CD4-positive, alpha-beta T cell treated with Interleukin-2 at 100 ng/mL for 4 hours (primary cell): ENCODE measurements at regions not wholly inside any gene's neighbourhood (a gene's known extent, or its start where the extent isn't known, plus 50 kb on each side); places are given as distances from the start of the nearest gene placed in this dataset.

Experiments used
- DNase-seq: peaks from one replicate; pipeline ENCODE4 v3.0.0-alpha.2; 2020; ENCODE audit warnings: low spot score

- no peak for DNase-seq
These were observed 318.7 kb upstream of the RBFOX1 start for GRCh38 chr16:7013990-7014389.

GRCh38 chr16:7004266-7004665 is 328.4 kb upstream of the RBFOX1 start:
- no peak for DNase-seq

DNA sequence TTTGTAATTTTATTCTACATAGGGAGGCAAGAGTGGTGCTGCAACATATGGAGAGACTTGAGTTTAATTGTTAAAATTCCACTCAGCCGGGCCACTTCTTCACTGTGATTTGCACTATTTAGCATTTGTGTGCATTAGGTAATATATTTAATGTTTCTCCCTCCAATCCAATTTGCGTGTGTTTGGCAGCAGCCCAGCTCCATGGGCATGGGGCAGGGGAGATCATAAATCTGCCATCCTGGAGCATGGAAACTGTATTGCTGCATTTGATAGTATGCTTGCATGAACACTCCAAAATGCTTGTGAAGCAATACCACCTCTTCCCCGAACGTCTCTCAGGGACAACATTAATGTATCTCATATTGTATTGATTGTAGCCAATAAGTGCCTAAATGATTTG is 339.1 kb upstream of the RBFOX1 start:
- DNase-seq: no peak

DNA sequence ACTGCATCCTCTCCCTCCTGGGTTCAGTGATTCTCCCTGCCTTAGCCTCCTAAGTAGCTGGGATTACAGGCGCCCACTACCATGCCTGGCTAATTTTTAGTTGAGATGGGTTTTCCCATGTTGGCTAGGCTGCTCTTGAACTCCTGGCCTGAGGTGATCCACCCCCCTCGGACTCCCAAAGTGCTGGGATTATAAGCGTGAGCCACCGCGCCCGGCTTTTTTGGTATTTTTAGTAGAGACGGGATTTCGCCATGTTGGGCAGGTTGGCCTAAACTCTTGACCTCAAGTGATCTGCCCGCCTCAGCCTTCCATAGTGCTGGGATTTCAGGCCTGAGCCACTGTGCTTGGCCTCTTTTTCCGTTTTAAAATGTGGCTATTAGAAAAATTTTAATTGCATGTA is 343.8 kb upstream of the RBFOX1 start:
- no peak for DNase-seq

DNA sequence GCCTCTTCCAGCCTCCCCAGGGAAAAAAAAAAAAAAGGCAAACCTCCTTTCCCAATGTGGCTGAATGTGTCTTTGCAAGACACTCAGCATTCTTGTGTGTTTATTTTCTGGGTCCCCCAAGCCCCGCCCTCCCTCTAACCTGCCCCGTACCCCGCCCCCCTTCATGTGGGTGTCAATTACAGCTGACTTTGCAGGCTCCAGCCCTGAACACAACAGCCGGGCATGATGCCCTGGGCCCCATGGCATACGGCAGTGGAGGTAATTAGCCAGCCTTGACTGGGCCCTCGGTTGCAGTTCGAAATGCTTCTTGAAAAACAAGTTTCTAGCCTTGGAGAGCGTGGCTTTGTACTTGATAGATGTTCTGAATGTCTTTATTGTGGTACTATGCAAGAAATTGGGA is 354.7 kb upstream of the RBFOX1 start:
- DNase-seq: no peak

- DNase-seq: no peak
These were observed 355.4 kb upstream of the RBFOX1 start for GRCh38 chr16:6977291-6977690.

GRCh38 chr16:6976716-6977115 is 355.9 kb upstream of the RBFOX1 start:
- no peak for DNase-seq

DNA sequence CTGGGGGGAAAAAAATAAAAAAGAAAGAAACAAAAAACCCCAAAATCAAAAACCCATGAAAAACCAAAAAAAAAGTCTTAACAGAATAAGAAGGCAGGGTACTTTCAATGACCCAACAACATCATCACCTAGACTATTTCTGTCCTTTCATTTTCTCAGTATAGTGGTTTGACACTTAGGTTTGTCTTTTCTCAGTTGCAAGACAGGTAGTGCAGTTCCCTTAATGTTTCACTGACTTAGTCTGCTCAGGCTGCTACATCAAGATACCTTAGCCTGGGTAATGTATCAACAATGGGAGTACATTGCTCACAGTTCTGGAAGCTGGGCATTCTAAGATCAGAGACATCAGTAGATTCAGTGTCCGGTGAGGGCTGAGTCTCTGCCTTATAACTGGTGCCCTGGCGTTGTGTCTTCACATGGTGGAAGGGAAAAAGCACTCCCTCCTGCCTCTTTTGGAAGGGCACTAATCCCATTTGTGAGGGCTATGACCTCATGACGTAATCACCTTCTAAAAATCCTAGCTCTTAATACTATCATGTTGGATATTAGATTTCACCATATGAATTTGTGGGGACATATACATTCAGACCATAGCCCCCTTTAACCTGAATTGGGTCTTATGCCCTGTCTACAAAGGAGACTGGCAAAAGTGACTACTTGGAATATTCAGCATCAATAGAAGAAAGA is 362.3 kb upstream of the RBFOX1 start:
- no peak for DNase-seq

DNA sequence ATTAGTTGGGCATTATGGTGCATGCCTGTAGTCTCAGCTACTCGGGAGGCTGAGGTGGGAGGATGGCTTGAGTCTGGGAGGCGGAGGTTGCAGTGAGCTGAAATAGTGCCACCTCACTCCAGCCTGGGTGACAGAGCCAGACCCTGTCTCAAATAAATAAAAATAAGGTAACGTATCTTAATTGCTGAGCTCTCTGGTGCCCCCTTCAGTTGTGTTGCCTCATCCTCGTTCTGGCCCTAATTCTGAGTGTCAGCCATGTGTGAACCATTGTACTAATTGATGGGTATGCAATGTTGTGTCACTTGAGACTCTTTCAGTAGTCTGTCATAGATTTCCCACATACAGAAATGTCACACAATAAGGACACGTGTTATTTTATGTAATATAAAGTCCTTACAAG is 363.1 kb upstream of the RBFOX1 start:
- DNase-seq: no peak

GRCh38 chr16:6967796-6968320 is 364.8 kb upstream of the RBFOX1 start:
- no peak for DNase-seq

DNA sequence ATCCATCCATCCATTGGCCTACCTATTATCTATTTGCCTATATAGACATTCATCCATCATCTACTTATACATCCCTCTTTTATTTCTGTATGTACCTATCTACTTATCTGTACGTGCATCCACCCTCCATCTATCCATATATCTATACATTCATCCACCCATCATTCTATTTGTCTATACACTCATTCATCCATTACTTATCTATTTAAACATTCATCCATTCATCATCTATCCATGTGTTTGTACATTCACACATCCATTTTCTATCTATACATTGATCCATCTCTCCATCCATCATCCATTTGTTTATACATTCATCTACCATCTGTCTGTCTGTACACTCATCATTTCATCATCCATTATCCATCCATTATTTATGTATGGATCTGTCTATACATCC is 365.7 kb upstream of the RBFOX1 start:
- DNase-seq: no peak

DNA sequence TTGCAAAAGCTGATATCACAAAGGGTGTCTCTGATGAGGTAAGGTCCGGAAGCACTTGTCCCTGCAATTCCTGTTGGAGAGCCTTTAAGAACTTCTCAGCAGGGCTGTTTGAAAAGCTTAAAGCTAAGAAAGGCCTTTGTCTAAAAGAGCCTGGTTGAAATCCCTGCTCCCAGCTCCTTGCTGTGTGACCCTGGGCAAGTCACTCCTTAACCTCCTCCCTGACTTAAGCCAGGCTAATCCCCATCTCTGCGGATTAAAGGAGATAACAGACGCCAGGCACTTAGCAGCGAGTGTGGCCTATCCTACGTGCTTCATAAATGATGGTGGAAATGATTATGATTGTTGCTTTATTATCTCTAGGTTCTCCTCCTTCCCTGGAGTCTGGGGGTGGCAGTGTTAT is 368.0 kb upstream of the RBFOX1 start:
- DNase-seq: no peak

DNA sequence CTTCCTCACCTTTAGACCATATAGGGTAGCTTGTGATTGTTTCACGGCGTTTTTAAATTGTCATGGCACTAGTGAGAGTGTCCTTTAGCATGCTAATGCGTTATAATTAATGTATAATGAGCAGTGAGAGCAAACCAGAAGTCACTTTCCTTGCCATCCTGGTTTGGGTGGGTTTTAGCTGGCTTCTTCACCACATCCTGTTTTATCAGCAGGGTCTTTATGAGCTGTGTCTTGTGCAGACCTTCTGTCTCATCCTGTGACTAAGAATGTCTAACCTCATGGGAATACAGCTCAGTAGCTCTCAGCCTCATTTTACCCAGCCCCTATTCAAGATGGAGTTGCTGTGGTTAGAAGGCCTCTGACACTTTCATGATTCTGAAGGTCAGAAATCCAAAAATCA is 370.9 kb upstream of the RBFOX1 start:
- no peak for DNase-seq

- no peak for DNase-seq
These were observed 374.5 kb upstream of the RBFOX1 start for GRCh38 chr16:6958184-6958583.

GRCh38 chr16:6957681-6958080 is 375.0 kb upstream of the RBFOX1 start:
- no peak for DNase-seq

DNA sequence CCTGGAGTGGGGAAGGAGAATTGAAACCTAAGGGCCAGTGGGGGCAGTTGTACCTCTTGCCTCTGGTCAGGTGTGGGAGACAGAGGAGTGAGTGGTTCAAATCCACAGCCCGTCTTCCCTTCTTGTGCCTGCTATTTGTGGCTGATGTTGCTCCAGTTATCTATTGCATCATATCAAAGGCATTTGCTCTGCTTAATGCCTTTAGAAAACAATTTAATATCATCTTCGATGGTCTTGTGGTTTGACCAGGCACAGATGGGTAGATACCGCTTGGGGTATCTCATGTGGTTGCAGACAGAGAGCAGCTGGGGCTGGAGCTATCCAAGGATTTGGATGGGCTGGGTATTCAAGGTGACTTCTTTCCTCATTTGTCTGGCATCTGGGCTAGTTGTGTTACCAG is 376.1 kb upstream of the RBFOX1 start:
- no peak for DNase-seq

GRCh38 chr16:6955303-6955702 is 377.3 kb upstream of the RBFOX1 start:
- no peak for DNase-seq

GRCh38 chr16:6949240-6949639 is 383.4 kb upstream of the RBFOX1 start:
- DNase-seq: no peak

DNA sequence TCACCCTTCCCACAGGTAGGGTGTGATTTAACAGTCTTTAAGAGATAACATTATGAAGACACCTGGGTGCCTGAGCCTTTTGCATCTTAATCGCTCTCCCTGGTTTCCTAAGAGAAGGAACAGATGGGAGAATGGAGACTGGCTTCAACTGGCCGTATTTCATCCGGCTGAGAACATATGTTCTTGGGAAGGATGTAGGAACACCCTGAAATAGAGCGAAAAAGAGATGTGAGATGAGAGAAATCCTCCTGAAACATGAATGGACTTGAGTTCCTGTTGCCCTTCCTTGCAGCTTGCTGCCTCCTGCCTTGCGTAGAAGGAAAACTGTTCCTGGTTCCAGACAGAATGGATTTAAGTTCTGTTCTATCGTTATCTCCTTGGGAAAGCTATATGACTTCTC is 385.4 kb upstream of the RBFOX1 start:
- no peak for DNase-seq

- DNase-seq: no peak
These were observed 385.8 kb upstream of the RBFOX1 start for GRCh38 chr16:6946802-6947201.

DNA sequence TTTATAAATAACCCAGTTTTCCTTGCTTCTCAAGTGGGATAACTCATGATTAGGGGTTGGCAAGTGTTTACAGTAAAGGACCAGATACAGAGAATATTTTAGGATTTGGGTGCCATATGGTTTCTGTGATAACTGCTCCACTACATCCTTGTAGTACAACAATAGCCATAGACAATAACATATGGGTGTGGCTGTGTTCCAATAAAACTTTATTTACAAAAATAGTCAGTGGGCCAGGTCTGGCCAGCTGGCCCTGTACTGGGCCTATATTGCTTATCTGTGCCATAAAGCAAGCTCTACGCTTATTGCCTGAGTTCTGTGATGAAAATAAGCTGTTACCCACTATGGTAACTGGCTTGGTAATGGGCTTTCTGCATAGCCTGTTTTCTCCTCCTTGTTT is 386.5 kb upstream of the RBFOX1 start:
- DNase-seq: no peak

DNA sequence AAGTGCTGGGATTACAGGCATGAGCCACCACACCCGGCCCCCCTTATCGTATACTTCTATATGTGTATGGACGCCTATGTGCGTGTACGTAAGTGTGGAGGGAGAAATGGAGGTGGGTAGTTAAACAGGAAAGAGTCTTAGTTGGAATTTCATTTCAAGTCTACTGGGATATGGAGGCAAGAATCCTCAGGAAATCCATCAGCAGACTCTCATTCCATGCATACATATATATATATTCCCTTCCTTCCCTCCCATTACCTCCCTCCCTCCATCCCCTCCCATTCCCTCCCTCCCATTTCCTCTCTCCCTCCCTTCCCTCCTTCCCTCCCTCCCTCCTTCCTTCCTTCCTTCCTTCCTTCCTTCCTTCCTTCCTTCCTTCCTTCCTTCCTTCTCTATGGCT is 391.7 kb upstream of the RBFOX1 start:
- no peak for DNase-seq

DNA sequence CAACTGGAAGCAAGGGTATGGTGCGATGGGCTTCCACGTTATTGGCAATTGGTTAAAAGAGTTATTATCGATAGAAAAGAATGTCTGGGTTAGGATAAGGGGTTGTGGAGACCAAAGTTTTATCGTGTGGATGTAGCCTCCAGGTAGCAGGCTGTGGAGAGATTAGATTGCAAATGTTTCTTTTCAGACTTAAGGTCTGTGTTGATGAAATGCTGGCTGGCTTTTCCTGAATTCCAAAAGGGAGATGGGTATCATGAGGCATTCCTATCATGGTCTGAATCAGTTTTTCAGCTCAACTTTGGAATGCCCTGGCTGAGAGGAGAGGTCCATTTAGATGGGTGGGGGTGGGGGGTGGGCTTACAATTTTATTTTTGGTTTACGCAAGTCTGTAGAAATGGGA is 395.0 kb upstream of the RBFOX1 start:
- DNase-seq: no peak

- no peak for DNase-seq
These were observed 399.7 kb upstream of the RBFOX1 start for GRCh38 chr16:6932871-6933385.
